Loucy (cell line): ENCODE measurements at regions not wholly inside any gene's neighbourhood (a gene's known extent, or its start where the extent isn't known, plus 50 kb on each side); places are given as distances from the start of the nearest gene placed in this dataset.

Experiments
- H2AFZ ChIP-seq: fragments of 200-600 bp; sonication (generic); 2 replicates; pipeline ENCODE4 v1.6.0; 2016; ENCODE audit warnings: antibody characterized with exemption, mild to moderate bottlenecking, low read length, moderate library complexity
- H3F3A ChIP-seq: fragments of 200-600 bp; 2 replicates; pipeline ENCODE4 v1.6.0; 2016; ENCODE audit warnings: antibody characterized with exemption, low read depth, mild to moderate bottlenecking
- H3K27me3 ChIP-seq: fragments of 200-600 bp; sonication (generic); 2 replicates; pipeline ENCODE4 v1.6.1; 2014; ENCODE audit warnings: low read length, mild to moderate bottlenecking; ENCODE audit not compliant: insufficient read depth, poor library complexity, severe bottlenecking
- H3K36me3 ChIP-seq: fragments of 200-600 bp; sonication (generic); 2 replicates; pipeline ENCODE4 v1.6.1; 2016; ENCODE audit warnings: low read length; ENCODE audit not compliant: insufficient read depth
- H3K4me1 ChIP-seq: fragments of 200-600 bp; sonication (generic); 2 replicates; pipeline ENCODE4 v1.5.1; 2014; ENCODE audit warnings: low read length, mild to moderate bottlenecking; ENCODE audit not compliant: insufficient read depth, poor library complexity, severe bottlenecking
- H3K4me2 ChIP-seq: fragments of 200-600 bp; sonication (generic); 2 replicates; pipeline ENCODE4 v1.6.0; 2014; ENCODE audit warnings: antibody characterized with exemption, low read length, low read depth, mild to moderate bottlenecking; ENCODE audit not compliant: poor library complexity, severe bottlenecking
- H3K4me3 ChIP-seq: fragments of 200-600 bp; sonication (generic); 2 replicates; pipeline ENCODE4 v1.5.1; 2014; ENCODE audit warnings: low read length, mild to moderate bottlenecking, mixed read lengths; ENCODE audit not compliant: poor library complexity, severe bottlenecking
- H3K79me2 ChIP-seq: fragments of 200-600 bp; sonication (generic); 2 replicates; pipeline ENCODE4 v1.6.1; 2014; ENCODE audit warnings: low read length; ENCODE audit not compliant: insufficient read depth
- H3K9ac ChIP-seq: fragments of 200-600 bp; sonication (generic); 2 replicates; pipeline ENCODE4 v1.6.0; 2014; ENCODE audit warnings: mild to moderate bottlenecking, low read depth, low read length, moderate library complexity; ENCODE audit not compliant: poor library complexity, severe bottlenecking
- H3K9me2 ChIP-seq: fragments of 200-600 bp; sonication (generic); replicated peaks from 2 replicates; pipeline ENCODE4 v1.6.1; 2016; ENCODE audit warnings: low read depth, low read length, mixed read lengths
- H3K9me3 ChIP-seq: fragments of 200-600 bp; sonication (generic); 2 replicates; pipeline ENCODE4 v1.6.1; 2014; ENCODE audit warnings: mild to moderate bottlenecking, antibody characterized with exemption, low read length, low read depth; ENCODE audit not compliant: insufficient read depth
- H4K20me1 ChIP-seq: fragments of 200-600 bp; sonication (generic); 2 replicates; pipeline ENCODE4 v1.6.0; 2014; ENCODE audit warnings: antibody characterized with exemption, low read length, mild to moderate bottlenecking; ENCODE audit not compliant: insufficient read depth, poor library complexity, severe bottlenecking
- EZH2phosphoT487 ChIP-seq: fragments of 200-600 bp; IDR thresholded peaks from 2 replicates; pipeline ENCODE4 v1.6.1; 2018; ENCODE audit warnings: antibody characterized with exemption, mild to moderate bottlenecking, moderate library complexity, borderline replicate concordance
- TF ChIP-seq, protein P1 (sequence below): fragments of 200-600 bp; sonication (generic); conservative IDR thresholded peaks from 2 replicates; pipeline ENCODE4 v1.5.1; 2014; ENCODE audit warnings: mild to moderate bottlenecking, antibody characterized with exemption, low read length

DNA sequence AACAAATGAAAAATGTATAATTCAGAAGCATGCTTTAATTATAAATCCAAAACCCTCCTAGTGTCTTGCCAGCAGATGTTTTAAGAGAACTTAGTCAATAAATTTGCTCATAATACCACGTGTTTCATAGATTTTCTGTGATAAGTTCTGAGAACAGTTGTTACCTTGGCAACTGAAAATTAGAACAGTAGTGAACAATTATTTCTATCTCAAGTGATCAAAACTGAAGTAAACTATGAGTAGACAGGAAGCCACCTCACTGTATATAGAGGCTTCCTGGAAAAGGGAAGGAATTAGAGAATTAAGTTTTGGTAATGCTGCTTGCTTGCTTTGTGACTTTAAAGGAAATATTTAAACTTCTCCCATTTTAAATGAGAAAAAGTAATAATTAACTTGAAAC lies 266.0 kb upstream of the ANO3 start:
- Histone ChIP-seq H2AFZ (no peak overlapping the region), H3K27me3 (no peaks in the 10 kb centered on the region), H3K9me2 (no peaks in the 10 kb centered on the region), H4K20me1 (no peaks in the 10 kb centered on the region), H3K4me1 (no peaks in the 10 kb centered on the region), H3F3A (no peaks in the 10 kb centered on the region), H3K79me2 (no peaks in the 10 kb centered on the region), H3K4me3 (no peak overlapping the region), H3K36me3 (no peaks in the 10 kb centered on the region), H3K9ac (no peak overlapping the region), H3K4me2 (no peak overlapping the region), H3K9me3 (no peaks in the 10 kb centered on the region)
- TF ChIP-seq EZH2phosphoT487: no peak
- TF ChIP-seq, protein P1, sequence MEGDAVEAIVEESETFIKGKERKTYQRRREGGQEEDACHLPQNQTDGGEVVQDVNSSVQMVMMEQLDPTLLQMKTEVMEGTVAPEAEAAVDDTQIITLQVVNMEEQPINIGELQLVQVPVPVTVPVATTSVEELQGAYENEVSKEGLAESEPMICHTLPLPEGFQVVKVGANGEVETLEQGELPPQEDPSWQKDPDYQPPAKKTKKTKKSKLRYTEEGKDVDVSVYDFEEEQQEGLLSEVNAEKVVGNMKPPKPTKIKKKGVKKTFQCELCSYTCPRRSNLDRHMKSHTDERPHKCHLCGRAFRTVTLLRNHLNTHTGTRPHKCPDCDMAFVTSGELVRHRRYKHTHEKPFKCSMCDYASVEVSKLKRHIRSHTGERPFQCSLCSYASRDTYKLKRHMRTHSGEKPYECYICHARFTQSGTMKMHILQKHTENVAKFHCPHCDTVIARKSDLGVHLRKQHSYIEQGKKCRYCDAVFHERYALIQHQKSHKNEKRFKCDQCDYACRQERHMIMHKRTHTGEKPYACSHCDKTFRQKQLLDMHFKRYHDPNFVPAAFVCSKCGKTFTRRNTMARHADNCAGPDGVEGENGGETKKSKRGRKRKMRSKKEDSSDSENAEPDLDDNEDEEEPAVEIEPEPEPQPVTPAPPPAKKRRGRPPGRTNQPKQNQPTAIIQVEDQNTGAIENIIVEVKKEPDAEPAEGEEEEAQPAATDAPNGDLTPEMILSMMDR: no peak

GRCh38 chr11:26070714-26071380 lies 261.1 kb upstream of the ANO3 start:
- TF ChIP-seq, protein P1: no peak
- TF ChIP-seq EZH2phosphoT487: no peak
- no peak overlapping the region for H3K9ac ChIP-seq

GRCh38 chr11:26072614-26073153 lies 259.2 kb upstream of the ANO3 start:
- Histone ChIP-seq H3K79me2 (no peaks in the 10 kb centered on the region), H3K27me3 (no peaks in the 10 kb centered on the region), H3K4me2 (no peak overlapping the region), H3F3A (no peaks in the 10 kb centered on the region), H3K9ac (no peak overlapping the region), H3K9me3 (no peaks in the 10 kb centered on the region), H3K4me1 (no peaks in the 10 kb centered on the region), H3K36me3 (no peaks in the 10 kb centered on the region), H3K9me2 (no peaks in the 10 kb centered on the region), H3K4me3 (no peak overlapping the region), H2AFZ (no peak overlapping the region), H4K20me1 (no peaks in the 10 kb centered on the region)
- TF ChIP-seq EZH2phosphoT487: no peak
- TF ChIP-seq, protein P1: no peak

More at GRCh38 chr11:26070714-26071380, 261.1 kb upstream of the ANO3 start:
- Histone ChIP-seq H3F3A (no peaks in the 10 kb centered on the region), H4K20me1 (no peaks in the 10 kb centered on the region), H3K4me1 (no peaks in the 10 kb centered on the region), H3K79me2 (no peaks in the 10 kb centered on the region), H3K4me2 (no peak overlapping the region), H3K4me3 (no peak overlapping the region), H3K27me3 (no peaks in the 10 kb centered on the region), H3K9me3 (no peaks in the 10 kb centered on the region), H3K9me2 (no peaks in the 10 kb centered on the region), H2AFZ (no peak overlapping the region), H3K36me3 (no peaks in the 10 kb centered on the region)
